GM13977 (cell line): ENCODE measurements at regions not wholly inside any gene's neighbourhood (a gene's known extent, or its start where the extent isn't known, plus 50 kb on each side); places are given as distances from the start of the nearest gene placed in this dataset.

Experiments
- DNase-seq: peaks from one replicate; pipeline ENCODE4 v3.0.0; 2012; ENCODE audit warnings: low spot score
- in situ Hi-C: fragments of 300-500 bp; cut with MboI; formaldehyde crosslinking; loops from one replicate; pipeline ENCODE4 v1.12.0; 2022; ENCODE audit warnings: low sequenced_read_pairs, low pct_unique_long_range_greater_than_20kb, mixed read lengths, inconsistent platforms; ENCODE audit not compliant: unreplicated experiment
- TF ChIP-seq, protein P1 (sequence below): IDR thresholded peaks from 2 replicates; pipeline ENCODE4 v1.5.1; 2012; ENCODE audit warnings: mild to moderate bottlenecking, control low read depth; ENCODE audit not compliant: insufficient read depth; ENCODE audit errors: extremely low read depth, missing control alignments

DNA sequence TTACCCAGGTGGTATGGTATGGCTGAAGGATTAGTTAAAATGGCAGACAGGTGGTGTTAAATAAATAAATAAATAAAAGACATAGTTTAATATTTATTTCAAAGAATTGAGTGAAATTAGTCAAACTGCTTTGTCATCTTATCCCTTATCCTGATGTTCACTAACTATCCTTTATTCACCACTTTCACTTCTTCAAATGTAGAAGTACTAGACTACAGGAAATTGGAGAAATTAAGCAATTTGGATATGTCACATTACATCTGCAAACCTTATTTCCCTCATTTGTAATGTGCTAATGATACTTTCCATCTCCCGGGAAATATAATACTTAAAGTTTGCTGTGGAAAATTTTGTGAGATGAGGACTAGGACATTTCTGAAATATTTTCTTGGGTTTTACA is 1195.7 kb downstream of the LRFN5 start:
- TF ChIP-seq, protein P1, sequence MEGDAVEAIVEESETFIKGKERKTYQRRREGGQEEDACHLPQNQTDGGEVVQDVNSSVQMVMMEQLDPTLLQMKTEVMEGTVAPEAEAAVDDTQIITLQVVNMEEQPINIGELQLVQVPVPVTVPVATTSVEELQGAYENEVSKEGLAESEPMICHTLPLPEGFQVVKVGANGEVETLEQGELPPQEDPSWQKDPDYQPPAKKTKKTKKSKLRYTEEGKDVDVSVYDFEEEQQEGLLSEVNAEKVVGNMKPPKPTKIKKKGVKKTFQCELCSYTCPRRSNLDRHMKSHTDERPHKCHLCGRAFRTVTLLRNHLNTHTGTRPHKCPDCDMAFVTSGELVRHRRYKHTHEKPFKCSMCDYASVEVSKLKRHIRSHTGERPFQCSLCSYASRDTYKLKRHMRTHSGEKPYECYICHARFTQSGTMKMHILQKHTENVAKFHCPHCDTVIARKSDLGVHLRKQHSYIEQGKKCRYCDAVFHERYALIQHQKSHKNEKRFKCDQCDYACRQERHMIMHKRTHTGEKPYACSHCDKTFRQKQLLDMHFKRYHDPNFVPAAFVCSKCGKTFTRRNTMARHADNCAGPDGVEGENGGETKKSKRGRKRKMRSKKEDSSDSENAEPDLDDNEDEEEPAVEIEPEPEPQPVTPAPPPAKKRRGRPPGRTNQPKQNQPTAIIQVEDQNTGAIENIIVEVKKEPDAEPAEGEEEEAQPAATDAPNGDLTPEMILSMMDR, result no peak
- DNase-seq, result no peak
- in situ Hi-C loops, result no loop called here

DNA sequence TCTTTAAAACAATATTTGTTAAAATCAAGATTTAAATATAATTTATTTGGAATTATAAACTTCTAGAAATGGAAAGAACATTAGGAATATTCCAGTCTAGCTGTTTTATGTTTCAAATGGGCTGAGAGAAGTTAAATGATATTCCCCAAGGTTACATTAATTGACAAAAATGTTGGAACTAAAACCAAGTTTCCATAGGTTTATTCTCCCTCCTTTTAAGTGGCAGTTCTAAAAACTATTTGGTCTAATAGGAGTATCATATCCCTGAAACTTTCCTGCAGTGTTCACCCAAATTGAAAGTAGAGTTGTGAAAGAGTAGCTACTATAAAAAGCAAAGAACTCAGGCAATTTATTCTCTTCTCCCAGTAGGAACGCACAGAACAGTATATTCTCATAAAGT is 1185.5 kb downstream of the LRFN5 start:
- TF ChIP-seq, protein P1, result no peak
- no peak for DNase-seq
- in situ Hi-C loops, result no loop called here

DNA sequence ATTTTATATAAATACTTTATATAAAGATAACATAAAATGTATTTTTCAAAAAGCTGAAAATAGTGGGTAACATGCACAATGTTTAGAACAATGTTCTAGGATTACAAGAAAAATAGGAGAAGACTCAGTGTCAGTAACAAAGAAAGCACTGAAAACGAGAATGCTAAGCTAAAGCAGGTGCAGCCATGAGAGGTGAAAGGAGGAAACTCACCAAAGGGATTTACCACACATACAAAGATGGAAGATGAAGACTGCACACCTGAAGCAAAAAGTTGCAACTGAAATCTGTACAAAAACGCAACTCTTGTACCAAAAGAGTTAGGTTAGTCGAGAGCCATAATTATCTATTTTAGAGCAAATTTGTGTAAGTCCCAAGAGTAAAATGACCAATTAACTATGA is 1176.1 kb downstream of the LRFN5 start:
- in situ Hi-C loops, result no loop called here
- TF ChIP-seq, protein P1, result no peak
- no peak for DNase-seq

DNA sequence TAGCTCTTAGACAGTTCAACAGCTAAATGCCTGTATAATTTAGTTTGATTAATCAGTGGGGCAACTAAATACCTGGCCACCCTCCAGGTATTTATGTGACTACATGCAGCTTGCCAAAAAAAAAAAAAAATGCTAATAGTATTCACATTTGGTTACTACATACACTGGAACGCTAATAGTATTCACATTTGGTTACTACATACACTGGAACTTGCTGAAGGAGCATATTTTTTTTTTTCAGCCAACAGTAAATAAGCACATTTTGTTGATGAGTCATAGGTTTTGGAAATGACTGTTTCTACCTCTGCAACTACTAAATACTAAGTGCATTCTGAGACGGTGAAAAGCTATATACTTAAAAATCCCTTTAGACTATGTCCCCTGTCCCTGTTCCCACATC is 1172.3 kb downstream of the LRFN5 start:
- in situ Hi-C loops, result no loop called here
- DNase-seq, result no peak
- TF ChIP-seq, protein P1, result no peak

DNA sequence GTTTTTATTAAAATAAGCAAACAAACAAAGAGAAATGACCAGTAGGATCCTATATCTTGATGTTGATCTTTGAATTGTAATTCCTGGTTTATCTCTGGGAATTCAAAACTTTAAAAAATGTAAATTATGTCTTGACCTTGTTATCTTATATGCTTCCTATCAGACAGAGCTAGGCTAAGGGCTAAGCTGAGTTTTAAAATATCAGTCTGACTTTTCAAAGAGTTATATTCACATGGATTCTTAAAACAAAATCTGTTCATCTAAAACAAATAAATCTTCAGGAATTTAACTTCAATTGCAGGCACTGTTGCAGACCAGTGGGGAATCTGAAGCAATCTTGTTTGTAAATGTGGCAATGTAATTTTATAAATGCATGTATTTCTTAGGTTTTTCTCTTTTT is 1144.1 kb downstream of the LRFN5 start:
- TF ChIP-seq, protein P1, result no peak
- in situ Hi-C loops, result no loop called here

DNA sequence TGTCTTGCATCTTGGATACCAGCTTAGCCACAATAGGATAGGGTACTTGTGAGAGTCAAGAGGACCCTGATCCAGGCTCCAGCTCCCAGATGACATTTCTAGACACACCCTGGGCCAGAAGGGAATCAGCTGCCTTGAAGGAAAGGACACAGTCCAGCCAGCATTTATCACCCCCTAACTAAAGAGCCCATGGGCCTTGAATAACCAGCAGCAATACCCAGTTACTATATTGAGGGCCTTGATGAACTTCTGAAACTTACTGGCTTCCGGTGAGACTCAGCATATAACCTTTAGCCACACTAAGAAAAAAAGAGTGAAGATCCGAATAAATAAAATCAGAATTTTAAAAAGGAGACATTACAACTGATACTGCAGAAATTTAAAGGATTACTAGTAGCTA is 1135.4 kb downstream of the LRFN5 start:
- in situ Hi-C loops, result no loop called here
- TF ChIP-seq, protein P1, result no peak
- DNase-seq, result no peak

More for the DNA sequence above, 1144.1 kb downstream of the LRFN5 start:
- DNase-seq, result no peak

DNA sequence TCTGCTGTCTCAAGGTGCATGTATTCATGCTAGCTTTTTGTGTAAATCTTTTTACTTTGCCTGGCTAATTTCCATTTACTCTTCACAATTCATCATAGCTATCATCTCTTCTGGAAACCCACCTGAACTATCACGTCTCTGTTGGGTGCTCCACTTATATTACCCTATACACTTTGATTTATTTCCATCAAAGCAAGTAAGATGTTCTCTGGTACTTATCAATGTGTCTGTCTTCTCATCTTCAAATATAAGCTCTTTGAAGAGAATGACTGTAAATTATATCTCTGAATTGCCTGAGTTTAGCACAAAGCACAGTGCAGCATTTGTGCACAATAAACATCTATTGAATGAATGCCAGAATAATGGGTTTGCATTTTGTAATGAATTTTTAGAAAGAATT is 1129.7 kb downstream of the LRFN5 start:
- DNase-seq, result no peak
- in situ Hi-C loops, result no loop called here
- TF ChIP-seq, protein P1, result no peak
